GM18861 (cell line): ENCODE measurements at regions not wholly inside any gene's neighbourhood (a gene's known extent, or its start where the extent isn't known, plus 50 kb on each side); places are given as distances from the start of the nearest gene placed in this dataset.

Experiments used
- ATAC-seq: cut with Tn5 transposase; IDR thresholded peaks from one replicate; pipeline ENCODE4 v1.9.1; 2021; ENCODE audit not compliant: unreplicated experiment

DNA sequence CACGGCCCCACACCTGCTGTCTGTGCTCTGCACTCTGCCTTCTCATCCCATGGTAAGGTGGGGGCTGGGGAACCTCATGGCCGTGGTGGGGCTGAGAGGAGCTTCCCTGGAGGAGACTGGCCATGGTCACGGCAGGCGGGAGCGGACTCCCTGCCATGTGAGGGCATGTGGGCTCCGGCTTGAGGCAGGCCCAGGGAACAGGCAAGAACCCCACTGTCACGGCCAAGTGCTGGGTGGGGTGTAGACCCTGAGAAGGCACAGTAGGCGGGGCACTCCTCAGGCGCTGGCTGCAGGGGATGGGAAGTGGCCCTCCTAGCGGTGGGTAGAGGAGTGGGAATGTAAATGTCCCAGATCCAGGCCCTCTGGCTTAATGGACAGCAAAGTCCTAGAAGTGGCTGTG is 1262.7 kb downstream of the BRD1 start:
- ATAC-seq, result no peak

DNA sequence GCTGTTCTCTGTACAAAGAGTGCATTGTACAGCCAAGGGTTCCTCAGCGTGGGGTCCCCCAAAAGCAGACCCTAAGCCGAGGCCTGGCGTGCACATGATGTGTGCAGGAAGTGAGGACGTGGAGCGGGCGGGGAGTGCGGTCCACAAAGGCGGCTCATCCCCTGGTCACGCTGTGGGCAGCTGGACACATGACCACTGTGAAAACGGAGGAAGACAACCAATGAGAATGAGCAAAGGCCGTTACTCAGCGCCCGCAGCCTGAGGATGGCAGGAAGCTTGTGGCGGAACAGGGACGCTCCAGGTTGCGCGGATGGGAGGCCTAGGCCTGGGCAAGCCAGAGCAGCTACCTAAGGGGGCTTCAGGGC is 1263.7 kb downstream of the BRD1 start:
- ATAC-seq, result no peak

DNA sequence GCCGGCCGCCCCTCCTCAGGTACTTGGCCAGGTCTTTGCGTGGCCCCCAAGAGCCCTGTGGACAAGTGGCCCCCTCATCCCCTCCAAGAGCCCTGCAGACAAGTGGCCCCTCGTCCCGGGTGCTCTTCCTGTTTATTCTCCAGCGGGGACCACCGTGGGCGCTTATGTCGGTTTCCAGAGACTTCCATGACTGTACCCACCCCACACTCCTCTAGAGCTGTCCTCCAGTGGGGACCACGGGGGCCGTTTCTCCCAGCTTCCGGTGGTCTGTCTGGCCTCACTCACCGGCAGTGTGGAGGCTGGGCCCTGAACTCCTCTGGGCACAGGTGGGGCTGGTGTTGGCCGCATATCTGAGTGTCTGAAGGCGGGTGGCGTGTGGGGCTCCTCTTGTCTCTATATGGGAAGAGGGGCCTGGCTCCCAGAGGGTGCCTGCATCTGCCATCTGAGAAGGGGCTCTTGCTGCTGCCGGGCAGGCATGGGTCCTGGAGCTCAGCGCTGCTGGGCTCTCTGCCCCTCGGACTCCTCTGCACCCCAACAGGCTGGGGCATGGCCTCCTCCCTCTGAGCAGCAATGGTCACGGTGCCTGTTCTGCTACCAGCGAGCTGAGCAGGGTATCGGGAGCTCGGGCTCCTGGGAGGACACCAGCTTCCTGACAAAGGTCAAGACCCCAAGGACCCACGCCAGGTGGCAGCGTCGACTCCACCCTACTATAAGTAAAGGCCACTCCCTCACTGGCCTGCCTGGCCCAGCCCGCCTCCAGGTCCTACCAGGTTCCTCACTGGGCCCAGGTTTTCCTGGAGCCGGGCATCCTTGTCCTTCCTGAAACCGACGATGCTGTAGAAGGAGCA is 1264.3 kb downstream of the BRD1 start:
- ATAC-seq, result no peak

DNA sequence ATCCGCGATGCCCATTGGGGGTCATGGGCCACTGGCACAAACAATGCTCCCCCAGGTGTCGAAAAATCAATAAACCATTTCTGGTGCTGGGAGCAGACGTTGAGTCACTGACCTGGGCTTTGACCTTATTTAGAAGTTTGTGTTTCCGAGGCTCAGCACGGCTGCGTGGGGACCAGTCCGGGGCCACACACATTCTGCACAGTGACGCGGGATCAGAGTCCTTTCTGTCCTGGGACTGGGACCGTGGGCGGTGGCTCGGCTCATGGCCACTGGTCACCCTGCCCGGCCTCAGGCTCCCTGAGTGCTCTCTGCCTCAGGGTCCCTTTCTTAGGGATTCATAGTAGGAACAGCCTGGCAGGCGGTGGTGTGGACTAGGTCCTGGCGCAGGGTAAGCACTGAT is 1266.0 kb downstream of the BRD1 start:
- ATAC-seq, result no peak

DNA sequence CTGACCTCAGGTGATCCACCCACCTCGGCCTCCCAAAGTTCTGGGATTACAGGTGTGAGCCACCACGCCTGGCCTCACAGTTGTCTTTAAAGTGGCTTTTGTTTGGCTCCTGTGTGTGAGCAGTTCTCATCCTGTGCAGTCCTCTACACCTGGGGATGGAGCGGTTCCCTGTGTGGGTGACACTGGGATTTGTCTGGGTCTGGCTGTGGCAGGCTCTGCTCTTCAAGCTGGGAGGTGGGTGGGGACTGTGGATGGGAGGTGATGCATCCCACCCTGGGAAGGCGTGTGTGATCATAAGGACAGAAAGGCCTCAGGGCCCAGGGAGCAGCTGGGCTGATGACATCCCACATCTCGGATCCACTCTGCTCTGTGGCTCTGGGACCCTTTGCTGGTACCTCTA is 1266.8 kb downstream of the BRD1 start:
- ATAC-seq, result no peak

DNA sequence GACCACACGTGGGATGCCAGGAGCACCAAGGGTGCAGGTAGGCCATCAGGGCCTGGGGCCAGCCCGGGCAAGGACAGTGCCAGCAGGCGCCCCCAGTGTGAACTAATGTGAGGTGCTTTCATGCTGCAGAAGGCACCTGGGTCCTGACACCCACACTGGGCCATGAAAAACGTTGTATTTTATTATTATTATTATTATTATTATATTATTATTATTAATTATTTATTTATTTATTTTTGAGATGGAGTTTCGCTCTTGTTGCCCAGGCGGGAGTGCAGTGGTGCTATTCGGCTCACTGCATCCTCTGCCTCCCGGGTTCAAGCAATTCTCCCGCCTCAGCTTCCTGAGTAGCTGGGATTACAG is 1267.3 kb downstream of the BRD1 start:
- ATAC-seq, result no peak

DNA sequence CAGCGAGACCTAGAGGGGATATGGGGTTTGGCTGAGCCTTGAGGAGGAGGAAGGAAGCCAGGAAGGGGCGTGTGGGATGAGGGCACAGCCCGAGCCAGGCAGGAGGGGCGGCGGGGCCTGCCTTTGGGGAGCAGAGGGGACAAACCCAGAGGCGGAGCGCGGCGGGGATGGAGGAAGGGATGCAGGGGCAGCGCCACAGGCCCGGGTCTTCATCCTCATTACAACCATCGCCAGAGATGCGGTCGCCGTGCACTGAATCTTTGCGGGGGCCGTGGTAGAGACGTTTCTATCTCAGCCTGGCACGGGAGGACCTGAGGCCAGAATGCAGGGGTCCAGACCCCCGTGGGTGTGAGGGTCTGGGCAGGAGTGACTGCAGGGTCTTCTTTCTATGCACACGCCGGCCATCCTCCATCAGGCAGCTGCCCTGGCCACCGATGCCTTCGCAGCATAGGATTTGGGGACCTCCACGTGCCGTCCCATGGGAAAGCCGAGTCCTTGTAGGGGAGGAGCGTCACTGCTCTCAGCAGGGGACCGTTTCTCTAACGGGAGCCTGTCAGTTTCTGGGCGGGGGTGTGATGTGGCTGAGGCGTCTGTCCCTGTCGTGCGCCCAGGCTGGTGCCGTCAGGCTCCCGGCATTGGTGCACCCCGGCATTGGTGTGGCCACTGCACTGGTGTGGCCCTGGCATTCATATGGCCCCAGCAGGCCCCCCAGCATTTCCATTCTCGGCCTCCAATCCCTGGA is 1267.9 kb downstream of the BRD1 start:
- ATAC-seq, result no peak

DNA sequence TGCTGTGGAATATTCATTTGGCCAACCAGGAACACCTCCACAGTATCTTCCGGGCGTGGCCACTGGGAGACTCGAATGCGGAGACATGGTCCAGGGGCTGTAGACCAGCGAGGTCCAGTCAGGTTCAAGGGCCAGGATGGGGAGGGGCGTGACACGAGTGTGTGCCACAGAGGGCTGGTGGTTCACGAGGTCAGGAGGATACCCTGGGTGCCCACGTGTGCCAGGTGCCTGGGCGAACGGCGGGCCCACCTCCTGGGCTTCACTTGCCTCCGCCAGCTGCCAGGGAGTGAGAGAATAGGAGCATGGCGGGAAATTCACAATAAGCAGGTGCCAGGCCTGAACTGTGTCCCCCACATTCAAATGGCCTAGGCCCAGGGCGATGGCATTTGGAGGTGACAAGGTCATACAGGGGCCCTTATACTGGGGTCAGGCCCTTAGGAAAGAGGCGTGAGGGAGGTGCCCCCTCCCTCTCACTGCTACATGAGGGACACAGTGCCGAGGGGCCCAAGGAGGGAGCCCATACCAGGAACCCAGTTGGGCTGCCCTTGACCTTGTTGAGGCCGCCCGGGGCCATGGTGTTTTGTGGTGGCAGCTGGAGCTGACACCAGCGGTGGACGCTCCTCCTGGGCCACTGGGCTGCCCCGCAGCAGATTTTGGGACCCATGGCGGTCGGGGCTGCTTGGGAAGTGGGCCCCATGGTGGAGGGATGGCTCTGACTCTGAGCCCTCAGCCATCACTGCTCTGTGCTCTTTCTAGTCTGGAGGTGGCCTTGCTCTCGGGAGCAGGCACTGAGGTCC is 1268.9 kb downstream of the BRD1 start:
- ATAC-seq, result no peak

DNA sequence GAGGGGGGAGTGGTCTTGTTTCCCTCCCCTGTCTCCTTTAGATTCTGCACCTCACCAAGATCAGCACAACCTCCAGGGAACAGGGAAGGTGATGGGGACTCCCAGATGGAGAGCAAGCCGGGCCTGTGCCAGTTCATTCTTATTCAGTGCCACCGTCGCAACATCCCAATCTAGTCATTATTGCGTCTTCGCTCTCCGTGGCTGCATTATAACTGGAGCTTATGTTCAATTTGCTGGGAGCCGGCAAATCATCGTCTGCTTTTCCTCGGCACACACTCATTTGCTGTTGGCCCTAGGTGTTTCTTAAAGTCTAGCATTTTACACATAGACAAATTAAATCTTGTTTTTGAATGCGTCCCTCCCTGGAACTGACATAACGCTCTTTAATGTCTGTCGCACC is 1269.7 kb downstream of the BRD1 start:
- no peak for ATAC-seq

DNA sequence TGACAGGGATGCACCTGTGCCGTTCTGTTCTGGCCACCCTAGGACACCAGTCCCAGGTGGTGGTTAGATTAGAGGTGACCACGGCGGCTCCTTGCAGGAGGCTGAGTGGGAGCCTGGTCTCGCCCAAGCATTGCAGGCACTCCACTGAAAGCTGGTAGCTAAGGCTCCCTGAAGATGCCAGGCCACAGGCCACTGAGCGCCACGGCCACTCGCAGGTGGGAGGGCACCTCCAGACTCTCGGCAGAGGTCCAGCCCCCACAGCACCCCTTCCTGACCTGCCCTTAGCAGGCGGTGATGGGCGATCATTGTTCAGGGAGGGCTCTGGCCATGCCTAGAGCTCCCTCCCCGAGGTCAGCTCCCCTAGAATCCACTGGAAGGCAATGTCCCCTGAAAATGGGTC is 1270.2 kb downstream of the BRD1 start:
- no peak for ATAC-seq

DNA sequence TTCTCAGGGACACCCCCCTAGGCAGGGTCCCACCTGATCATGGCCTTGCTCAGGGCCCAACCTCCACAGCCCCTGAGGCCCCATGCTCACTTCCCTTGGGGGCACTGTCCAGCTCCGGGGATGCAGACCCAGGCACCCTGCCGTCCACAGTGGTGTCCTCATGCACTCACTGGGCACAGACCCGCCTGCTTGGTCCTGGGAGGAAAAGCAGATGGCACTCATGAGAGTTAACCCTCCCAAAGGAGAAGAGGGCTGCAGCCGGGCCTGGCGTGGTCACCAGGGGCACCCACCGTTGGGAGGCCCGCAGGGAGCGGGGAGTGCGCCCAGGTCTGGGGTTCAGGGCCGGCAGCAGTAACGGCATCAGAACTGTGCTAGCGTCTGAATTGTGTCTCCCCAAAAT is 1270.9 kb downstream of the BRD1 start:
- ATAC-seq, result no peak

DNA sequence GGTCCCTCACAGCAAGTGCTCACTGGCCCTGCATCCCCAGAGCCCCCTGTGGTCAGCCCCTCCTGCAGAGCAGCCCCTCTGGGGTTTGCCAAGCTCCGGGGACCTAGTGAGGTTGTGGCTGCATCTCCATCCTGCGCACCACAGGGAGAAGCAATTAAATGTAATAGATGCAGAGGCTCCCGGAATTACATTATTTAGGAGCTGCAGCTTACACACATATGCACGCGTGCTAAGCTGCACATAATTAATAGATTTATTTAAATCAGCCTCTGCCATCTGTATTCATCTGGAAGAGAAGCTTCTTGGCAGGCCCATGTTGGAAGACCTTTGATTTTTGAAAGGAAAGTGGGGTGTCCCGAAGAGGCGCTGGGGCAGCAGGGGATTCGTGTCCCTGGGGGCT is 1271.5 kb downstream of the BRD1 start:
- ATAC-seq, result no peak

DNA sequence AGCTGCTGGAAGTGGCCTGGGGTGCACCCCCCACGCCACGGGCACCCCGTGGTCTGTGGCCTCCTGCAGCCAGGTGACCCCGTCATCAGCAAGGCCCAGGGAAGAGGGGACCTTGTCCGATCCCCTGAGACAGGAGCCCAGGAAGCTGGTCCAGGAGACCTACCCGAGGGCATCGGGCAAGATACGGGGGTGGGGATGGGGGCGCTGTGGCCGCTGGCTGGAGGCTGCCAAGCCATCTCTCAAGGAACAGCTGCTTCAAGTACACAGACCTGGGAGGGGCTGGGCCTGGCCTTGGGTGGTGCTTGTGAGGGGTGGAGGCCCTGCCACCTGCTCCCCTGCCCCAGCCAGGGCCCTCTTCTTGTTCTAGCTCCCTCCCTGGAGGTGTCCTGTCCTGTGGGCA is 1272.1 kb downstream of the BRD1 start:
- no peak for ATAC-seq

DNA sequence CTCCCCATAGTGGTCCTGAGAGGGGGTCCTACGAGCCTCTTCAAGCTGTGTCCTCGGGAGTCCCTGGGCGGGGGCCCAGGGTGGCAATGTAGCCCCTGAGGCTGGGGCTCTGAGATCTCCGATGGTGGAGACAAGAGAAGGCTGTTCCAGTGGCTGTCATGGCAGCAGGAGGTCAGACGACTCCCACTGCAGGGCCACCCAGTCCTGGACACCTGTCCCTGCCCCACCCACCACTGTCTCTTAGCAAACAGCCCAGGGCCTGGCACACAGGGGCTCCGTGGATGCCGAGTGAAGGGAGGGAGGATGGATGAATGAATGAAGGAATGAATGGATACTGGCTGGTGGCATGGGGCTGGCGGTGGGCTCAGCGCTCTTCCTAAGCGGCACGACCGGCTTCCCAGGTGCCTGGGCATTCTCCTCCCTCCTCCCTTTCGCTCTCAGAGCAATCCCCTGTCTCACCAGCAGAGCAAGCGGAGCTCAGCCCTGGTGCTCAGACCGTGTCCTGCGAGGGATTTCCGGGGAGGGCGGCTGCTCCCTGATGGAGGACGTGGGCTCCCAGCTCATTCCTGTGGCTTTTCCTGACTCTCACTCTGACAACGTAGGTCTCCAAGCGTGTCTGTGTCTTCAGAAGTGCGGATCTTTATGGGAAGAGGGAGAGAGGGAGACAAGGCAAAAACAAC is 1272.6 kb downstream of the BRD1 start:
- no peak for ATAC-seq

DNA sequence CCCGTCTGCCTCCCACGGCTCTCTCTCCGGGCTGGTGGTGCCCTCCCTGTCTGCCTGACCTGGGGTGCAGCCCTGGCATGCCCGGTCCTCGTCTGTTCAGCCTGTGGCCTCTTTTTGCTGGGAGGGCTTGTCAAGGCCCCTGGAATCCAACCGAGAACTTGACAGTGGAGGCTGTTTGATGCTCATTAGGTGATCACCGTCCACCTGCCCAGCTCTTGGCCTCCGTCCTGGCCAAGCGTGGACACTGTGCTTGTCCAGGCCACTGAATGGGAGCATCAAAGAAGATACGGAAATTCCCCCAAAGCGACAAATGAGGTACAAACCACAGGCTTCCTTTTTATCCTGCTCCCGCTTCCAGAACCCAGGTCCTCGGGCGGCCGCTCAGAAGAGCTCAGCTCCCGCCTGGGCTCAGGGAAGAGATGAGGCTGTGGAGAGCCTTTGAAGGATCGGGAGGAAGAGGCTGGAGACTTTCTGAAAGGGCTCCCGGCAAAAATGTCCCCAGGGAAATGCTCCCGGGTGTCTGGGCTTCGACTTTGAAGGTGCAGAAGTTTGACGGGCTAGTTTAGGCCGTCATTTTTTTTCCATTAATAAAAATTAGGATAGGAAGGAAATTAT is 1273.9 kb downstream of the BRD1 start:
- no peak for ATAC-seq

DNA sequence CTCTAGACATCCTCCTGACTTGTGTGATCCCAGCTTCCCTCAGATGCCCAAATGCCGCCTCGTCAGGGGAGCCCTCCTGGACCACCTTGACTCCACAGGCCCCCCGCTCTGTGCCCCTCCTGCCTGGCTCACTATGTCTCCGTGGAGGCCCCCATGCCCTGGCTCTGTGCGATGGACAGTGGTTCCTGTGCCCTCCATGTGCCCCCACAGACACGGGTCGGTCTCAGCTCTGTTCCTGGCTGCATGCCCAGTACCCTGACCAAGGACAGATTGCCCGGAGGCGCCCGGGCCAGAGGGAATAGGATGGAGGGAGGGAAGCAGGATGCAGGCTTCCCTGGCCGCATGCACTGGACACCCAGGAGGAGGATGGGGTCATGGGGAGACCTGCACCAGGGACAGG is 1274.6 kb downstream of the BRD1 start:
- ATAC-seq, result no peak

DNA sequence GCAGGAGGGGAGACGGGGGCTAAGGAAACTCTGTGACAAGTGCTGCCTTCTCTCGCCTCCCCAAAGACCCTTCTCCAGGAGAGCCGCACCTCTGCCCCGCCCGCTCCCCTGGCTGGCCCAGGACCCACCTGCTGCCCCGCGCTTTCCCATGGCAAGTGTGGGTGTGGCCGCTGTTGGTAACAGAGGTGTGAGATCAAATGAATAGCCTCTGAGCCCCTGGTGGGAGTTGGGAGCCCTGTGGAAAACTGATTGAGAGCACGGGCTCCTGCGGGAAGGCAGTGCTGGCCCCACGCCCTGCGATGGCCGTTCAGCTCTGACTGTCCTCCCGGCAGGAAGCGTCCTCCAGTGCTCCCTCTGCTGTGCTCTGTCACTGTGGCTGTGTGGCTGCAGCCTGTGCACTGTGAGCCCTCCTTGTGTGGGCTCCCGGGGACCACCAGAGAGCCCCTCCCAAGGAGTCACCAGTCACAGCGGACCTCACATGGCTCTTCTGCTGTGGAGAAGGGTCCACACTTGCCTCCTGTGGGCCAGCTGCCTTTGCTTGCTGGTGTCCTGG is 1275.9 kb downstream of the BRD1 start:
- ATAC-seq, result no peak

DNA sequence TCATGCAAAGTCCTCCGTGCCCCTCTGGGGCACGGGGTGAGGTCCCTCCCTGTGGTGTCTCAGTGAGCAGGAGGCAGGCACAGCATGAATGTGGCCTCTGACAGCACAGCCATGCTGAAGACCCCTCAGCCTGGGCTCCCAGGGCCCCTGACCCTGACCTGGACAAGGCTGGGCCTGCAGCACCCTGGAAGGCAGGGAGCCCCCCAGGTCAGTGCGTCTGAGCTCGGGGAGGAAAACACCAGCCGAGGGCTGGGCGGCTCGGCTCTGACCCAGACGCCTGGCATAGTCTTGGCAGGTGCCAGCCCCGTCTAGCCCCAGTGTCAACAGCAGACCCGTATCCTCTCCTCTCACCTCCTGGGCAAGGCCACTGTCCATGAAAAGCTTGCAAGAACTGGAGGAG is 1276.6 kb downstream of the BRD1 start:
- ATAC-seq, result no peak

DNA sequence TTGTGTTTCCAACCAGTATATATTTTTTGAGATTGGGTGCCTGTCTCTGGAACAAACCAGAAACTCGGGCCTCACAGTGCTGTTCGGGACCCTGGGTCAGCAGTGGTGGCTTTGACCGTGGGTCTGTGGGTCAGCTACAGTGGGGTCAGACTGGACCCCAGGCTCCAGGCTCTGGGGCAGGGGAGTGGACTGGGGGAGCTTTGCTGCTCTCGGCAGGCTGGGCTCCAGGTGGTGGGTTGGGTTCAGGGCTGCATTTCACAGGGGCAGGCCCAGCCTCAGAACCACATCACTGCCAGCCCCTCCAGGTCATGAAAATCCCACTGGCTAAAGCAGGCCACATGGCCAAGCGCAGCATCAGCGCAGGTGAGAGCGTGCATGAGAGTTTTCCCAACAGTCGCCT is 1279.3 kb downstream of the BRD1 start:
- ATAC-seq, result no peak

DNA sequence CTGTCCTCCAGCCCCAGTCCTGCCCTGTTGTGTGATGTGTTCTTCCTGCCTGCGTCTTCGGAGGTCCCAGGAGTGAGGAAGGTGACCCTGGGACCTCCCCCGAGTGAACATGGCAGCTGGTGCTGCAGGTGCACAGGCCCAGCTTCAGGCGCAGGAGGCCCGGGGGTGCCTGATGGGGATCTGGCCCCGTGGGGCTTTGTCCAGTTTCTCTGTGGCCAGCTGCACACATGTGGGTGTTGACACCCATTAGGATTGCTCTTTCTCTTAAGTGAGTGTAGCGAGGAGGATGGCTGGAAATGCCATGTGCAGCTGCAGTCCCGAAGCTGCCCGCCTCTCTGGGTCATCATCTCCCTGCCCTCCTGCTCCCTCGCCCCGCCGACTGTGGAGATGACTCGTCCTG is 1279.7 kb downstream of the BRD1 start:
- ATAC-seq, result no peak
